ENCODE measurements at regions not wholly inside any gene's neighbourhood (a gene's known extent, or its start where the extent isn't known, plus 50 kb on each side); places are given as distances from the start of the nearest gene placed in this dataset.

GRCh38 chr16:9610727-9611126 lies 519.3 kb downstream of the HAPSTR1 start:
- no peak for TF ChIP-seq CTCF (conservative IDR thresholded peaks at IDR 0.05; ENCODE audit: low read depth, low read length)
- DNase-seq (ENCODE audit: low read depth) = no peak
- H3K4me3 ChIP-seq (ENCODE audit: low read depth, low read length) = no peak overlapping the region

GRCh38 chr16:9612267-9612666 lies 520.8 kb downstream of the HAPSTR1 start:
- TF ChIP-seq CTCF (conservative IDR thresholded peaks at IDR 0.05; ENCODE audit: low read depth, low read length) = no peak
- DNase-seq (ENCODE audit: low read depth) = peak; percentile 0
- H3K4me3 ChIP-seq (ENCODE audit: low read depth, low read length) = no peak overlapping the region

- no peak for TF ChIP-seq CTCF (conservative IDR thresholded peaks at IDR 0.05; ENCODE audit: low read depth, low read length)
- H3K4me3 ChIP-seq (ENCODE audit: low read depth, low read length) = no peak overlapping the region
- DNase-seq (ENCODE audit: low read depth) = no peak
Observed at GRCh38 chr16:9614389-9614788, 522.9 kb downstream of the HAPSTR1 start.

- no peak for TF ChIP-seq CTCF (conservative IDR thresholded peaks at IDR 0.05; ENCODE audit: low read depth, low read length)
- no peak for DNase-seq (ENCODE audit: low read depth)
- H3K4me3 ChIP-seq (ENCODE audit: low read depth, low read length) = no peak overlapping the region
Observed at GRCh38 chr16:9622268-9622667, 530.8 kb downstream of the HAPSTR1 start.

GRCh38 chr16:9625122-9625521 lies 533.7 kb downstream of the HAPSTR1 start:
- DNase-seq (ENCODE audit: low read depth) = no peak
- H3K4me3 ChIP-seq (ENCODE audit: low read depth, low read length) = no peak overlapping the region
- TF ChIP-seq CTCF (conservative IDR thresholded peaks at IDR 0.05; ENCODE audit: low read depth, low read length) = no peak

GRCh38 chr16:9627427-9627826 lies 536.0 kb downstream of the HAPSTR1 start:
- no peak for DNase-seq (ENCODE audit: low read depth)
- TF ChIP-seq CTCF (conservative IDR thresholded peaks at IDR 0.05; ENCODE audit: low read depth, low read length) = no peak
- H3K4me3 ChIP-seq (ENCODE audit: low read depth, low read length) = no peak overlapping the region

GRCh38 chr16:9630119-9630518 lies 538.7 kb downstream of the HAPSTR1 start:
- no peak overlapping the region for H3K4me3 ChIP-seq (ENCODE audit: low read depth, low read length)
- no peak for DNase-seq (ENCODE audit: low read depth)
- no peak for TF ChIP-seq CTCF (conservative IDR thresholded peaks at IDR 0.05; ENCODE audit: low read depth, low read length)

All from choroid plexus epithelial cell (primary cell).